ENCODE measurements at regions not wholly inside any gene's neighbourhood (a gene's known extent, or its start where the extent isn't known, plus 50 kb on each side); places are given as distances from the start of the nearest gene placed in this dataset.

GRCh38 chr9:127555840-127556820 lies 55.9 kb upstream of the STXBP1 start (continued):
- TF ChIP-seq MNT (conservative IDR thresholded peaks at IDR 0.05) (peak; percentile 61 to 77; a peak in 3 of 4 replicates), CREM (IDR thresholded peaks at IDR 0.05; ENCODE audit: low read depth) (peak; percentile 45; the same call in 1 of the 2 replicates), ARID1B (IDR thresholded peaks at IDR 0.05) (peak; percentile 32; the same call in 1 of the 2 replicates), THRAP3 (IDR thresholded peaks at IDR 0.05; ENCODE audit: borderline replicate concordance) (0 out of 2 replicates have a peak, but pooled peaks have one; percentile 44), KLF13 (tag; IDR thresholded peaks at IDR 0.05; ENCODE audit: borderline replicate concordance, low read depth) (no peak), ZNF311 (CRISPR knock-in tag; IDR thresholded peaks at IDR 0.05) (no peak; the same call in 1 of the 2 replicates), RFX7 (CRISPR knock-in tag; IDR thresholded peaks at IDR 0.05) (no peak), TAF1 (IDR thresholded peaks at IDR 0.05; ENCODE audit: control insufficient read depth, extremely low read depth, insufficient read depth, low read length, severe bottlenecking) (peak; percentile 32), SRF (CRISPR knock-in tag; IDR thresholded peaks at IDR 0.05) (no peak), MAZ (CRISPR knock-in tag; conservative IDR thresholded peaks at IDR 0.05 in 1 of 2, IDR thresholded peaks at IDR 0.05 in 1 of 2) (peak; percentile 23 to 78; a peak in 2 of 4 replicates), JUN (IDR thresholded peaks at IDR 0.05; ENCODE audit: borderline replicate concordance, low read depth, low read length) (peak; percentile 58; the same call in 1 of the 2 replicates), JUN (CRISPR knock-in tag; IDR thresholded peaks at IDR 0.05; ENCODE audit: borderline replicate concordance) (0 out of 2 replicates have a peak, but pooled peaks have one; percentile 29), RFX1 (IDR thresholded peaks at IDR 0.05) (no peak), TSC22D4 (tag; IDR thresholded peaks at IDR 0.05) (no peak), ATF1 (CRISPR knock-in tag; IDR thresholded peaks at IDR 0.05) (no peak), ATF1 (tag; IDR thresholded peaks at IDR 0.05) (peak; percentile 25; the same call in 1 of the 2 replicates), XRCC3 (IDR thresholded peaks at IDR 0.05) (no peak), TOE1 (IDR thresholded peaks at IDR 0.05; ENCODE audit: borderline replicate concordance) (no peak), TOE1 (CRISPR knock-in tag; IDR thresholded peaks at IDR 0.05; ENCODE audit: borderline replicate concordance, low read depth) (no peak), MXI1 (IDR thresholded peaks at IDR 0.05; ENCODE audit: low read depth, low read length) (no peak), CHD4 (IDR thresholded peaks at IDR 0.05; ENCODE audit: insufficient read depth, insufficient replicate concordance, low read depth, low read length, poor library complexity, severe bottlenecking) (peak; percentile 87), CAMTA2 (CRISPR knock-in tag; conservative IDR thresholded peaks at IDR 0.05) (no peak), SP2 (IDR thresholded peaks at IDR 0.05; ENCODE audit: extremely low read depth, low read depth, low read length, poor library complexity, severe bottlenecking) (no peak)
- TF ChIP-seq, protein P1, sequence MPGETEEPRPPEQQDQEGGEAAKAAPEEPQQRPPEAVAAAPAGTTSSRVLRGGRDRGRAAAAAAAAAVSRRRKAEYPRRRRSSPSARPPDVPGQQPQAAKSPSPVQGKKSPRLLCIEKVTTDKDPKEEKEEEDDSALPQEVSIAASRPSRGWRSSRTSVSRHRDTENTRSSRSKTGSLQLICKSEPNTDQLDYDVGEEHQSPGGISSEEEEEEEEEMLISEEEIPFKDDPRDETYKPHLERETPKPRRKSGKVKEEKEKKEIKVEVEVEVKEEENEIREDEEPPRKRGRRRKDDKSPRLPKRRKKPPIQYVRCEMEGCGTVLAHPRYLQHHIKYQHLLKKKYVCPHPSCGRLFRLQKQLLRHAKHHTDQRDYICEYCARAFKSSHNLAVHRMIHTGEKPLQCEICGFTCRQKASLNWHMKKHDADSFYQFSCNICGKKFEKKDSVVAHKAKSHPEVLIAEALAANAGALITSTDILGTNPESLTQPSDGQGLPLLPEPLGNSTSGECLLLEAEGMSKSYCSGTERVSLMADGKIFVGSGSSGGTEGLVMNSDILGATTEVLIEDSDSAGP (CRISPR knock-in tag; IDR thresholded peaks at IDR 0.05): no peak
- TF ChIP-seq, protein P2, sequence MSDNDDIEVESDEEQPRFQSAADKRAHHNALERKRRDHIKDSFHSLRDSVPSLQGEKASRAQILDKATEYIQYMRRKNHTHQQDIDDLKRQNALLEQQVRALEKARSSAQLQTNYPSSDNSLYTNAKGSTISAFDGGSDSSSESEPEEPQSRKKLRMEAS (CRISPR knock-in tag; IDR thresholded peaks at IDR 0.05): peak; percentile 91
